Activated naive CD8-positive, alpha-beta T cell treated with anti-CD3 and anti-CD28 coated beads, Interleukin-2, amount 10 ng/mL, durations not matched to agents 7 days and 5 days (primary cell): ENCODE measurements at regions not wholly inside any gene's neighbourhood (a gene's known extent, or its start where the extent isn't known, plus 50 kb on each side); places are given as distances from the start of the nearest gene placed in this dataset.

Experiments
- ATAC-seq: fragments of 150-1000 bp; cut with Tn5 transposase; one replicate; pipeline ENCODE4 v1.10.0; 2021; ENCODE audit warnings: low read depth, moderate library complexity
- POLR2A ChIA-PET: fragments of 350-600 bp; sonication (Branson Sonifier 250); formaldehyde crosslinking; loops from one replicate; lab custom pipeline; 2021; ENCODE audit warnings: antibody characterized with exemption; lab: Charles Lee
- DNase-seq: peaks from one replicate; pipeline ENCODE4 v3.0.0; 2021
- H3K27ac Mint-ChIP-seq: one replicate; pipeline ENCODE4 v1.8.0; 2022; ENCODE audit warnings: mild to moderate bottlenecking, mixed read lengths
- H3K27me3 Mint-ChIP-seq: one replicate; pipeline ENCODE4 v1.8.0; 2022; ENCODE audit warnings: mild to moderate bottlenecking, moderate library complexity, mixed read lengths
- H3K36me3 Mint-ChIP-seq: one replicate; pipeline ENCODE4 v1.8.0; 2021; ENCODE audit warnings: mild to moderate bottlenecking, mixed read lengths
- H3K4me1 Mint-ChIP-seq: one replicate; pipeline ENCODE4 v1.8.0; 2021; ENCODE audit warnings: mixed read lengths
- H3K4me3 Mint-ChIP-seq: one replicate; pipeline ENCODE4 v1.8.0; 2022; ENCODE audit warnings: mild to moderate bottlenecking, moderate library complexity, mixed read lengths
- H3K9me3 Mint-ChIP-seq: one replicate; pipeline ENCODE4 v1.8.0; 2021; ENCODE audit warnings: mixed read lengths

- H3K9me3 Mint-ChIP-seq, result peaks cover 2% of the 10 kb centered on the region
- H3K4me3 Mint-ChIP-seq, result no peak overlapping the region
- DNase-seq (no peak), ATAC-seq (no peak)
- H3K36me3 Mint-ChIP-seq, result no peaks in the 10 kb centered on the region
- no peak overlapping the region for H3K27ac Mint-ChIP-seq
- no peaks in the 10 kb centered on the region for H3K4me1 Mint-ChIP-seq
- POLR2A ChIA-PET, result no interaction called here
- no peaks in the 10 kb centered on the region for H3K27me3 Mint-ChIP-seq
Observed at GRCh38 chr3:181317508-181317907, 328.0 kb upstream of the DNAJC19 start.

- Mint-ChIP-seq H3K27ac (no peak overlapping the region), H3K4me1 (no peaks in the 10 kb centered on the region), H3K27me3 (no peaks in the 10 kb centered on the region), H3K4me3 (no peak overlapping the region), H3K9me3 (no peaks in the 10 kb centered on the region), H3K36me3 (no peaks in the 10 kb centered on the region)
- DNase-seq (no peak), ATAC-seq (no peak)
- POLR2A ChIA-PET, result no interaction called here
Observed at GRCh38 chr3:181316482-181316881, 326.9 kb upstream of the DNAJC19 start.

GRCh38 chr3:181313335-181313734 lies 323.8 kb upstream of the DNAJC19 start:
- Mint-ChIP-seq H3K27ac (no peak overlapping the region), H3K36me3 (no peaks in the 10 kb centered on the region), H3K4me1 (no peaks in the 10 kb centered on the region), H3K9me3 (no peaks in the 10 kb centered on the region), H3K27me3 (no peaks in the 10 kb centered on the region), H3K4me3 (no peak overlapping the region)
- DNase-seq (no peak), ATAC-seq (no peak)
- POLR2A ChIA-PET, result no interaction called here

- Mint-ChIP-seq H3K27me3 (no peaks in the 10 kb centered on the region), H3K9me3 (no peaks in the 10 kb centered on the region), H3K27ac (no peak overlapping the region), H3K36me3 (no peaks in the 10 kb centered on the region), H3K4me3 (no peak overlapping the region), H3K4me1 (no peaks in the 10 kb centered on the region)
- POLR2A ChIA-PET, result no interaction called here
- no peak for DNase-seq
- ATAC-seq, result no peak
Observed at GRCh38 chr3:181311186-181311585, 321.6 kb upstream of the DNAJC19 start.

GRCh38 chr3:181302960-181303359 lies 313.4 kb upstream of the DNAJC19 start:
- H3K4me3 Mint-ChIP-seq, result no peak overlapping the region
- H3K9me3 Mint-ChIP-seq, result no peaks in the 10 kb centered on the region
- no peaks in the 10 kb centered on the region for H3K4me1 Mint-ChIP-seq
- POLR2A ChIA-PET, result no interaction called here
- peaks cover 2% of the 10 kb centered on the region for H3K27me3 Mint-ChIP-seq
- no peak for DNase-seq
- H3K27ac Mint-ChIP-seq, result no peak overlapping the region
- no peak for ATAC-seq
- H3K36me3 Mint-ChIP-seq, result no peaks in the 10 kb centered on the region

- DNase-seq, result no peak
- no peaks in the 10 kb centered on the region for H3K36me3 Mint-ChIP-seq
- no peak overlapping the region for H3K4me3 Mint-ChIP-seq
- no peaks in the 10 kb centered on the region for H3K9me3 Mint-ChIP-seq
- peaks cover 2% of the 10 kb centered on the region for H3K27me3 Mint-ChIP-seq
- no peak overlapping the region for H3K27ac Mint-ChIP-seq
- POLR2A ChIA-PET, result no interaction called here
- ATAC-seq, result no peak
- no peaks in the 10 kb centered on the region for H3K4me1 Mint-ChIP-seq
Observed at GRCh38 chr3:181300033-181300432, 310.5 kb upstream of the DNAJC19 start.

- no peaks in the 10 kb centered on the region for H3K9me3 Mint-ChIP-seq
- H3K27me3 Mint-ChIP-seq, result peaks cover 2% of the 10 kb centered on the region
- no peak overlapping the region for H3K27ac Mint-ChIP-seq
- H3K4me3 Mint-ChIP-seq, result no peak overlapping the region
- DNase-seq, result no peak
- H3K36me3 Mint-ChIP-seq, result no peaks in the 10 kb centered on the region
- no peak for ATAC-seq
- no peaks in the 10 kb centered on the region for H3K4me1 Mint-ChIP-seq
- POLR2A ChIA-PET, result no interaction called here
Observed at GRCh38 chr3:181298421-181298820, 308.9 kb upstream of the DNAJC19 start.

- Mint-ChIP-seq H3K9me3 (no peaks in the 10 kb centered on the region), H3K4me3 (no peak overlapping the region), H3K27ac (no peak overlapping the region), H3K4me1 (no peaks in the 10 kb centered on the region), H3K27me3 (no peaks in the 10 kb centered on the region), H3K36me3 (no peaks in the 10 kb centered on the region)
- DNase-seq, result no peak
- peak; percentile 33 for ATAC-seq
- POLR2A ChIA-PET, result no interaction called here
Observed at GRCh38 chr3:181292984-181293383, 303.4 kb upstream of the DNAJC19 start.

GRCh38 chr3:181290941-181291340 lies 301.4 kb upstream of the DNAJC19 start:
- ATAC-seq (no peak), DNase-seq (no peak)
- Mint-ChIP-seq H3K27ac (no peak overlapping the region), H3K27me3 (no peaks in the 10 kb centered on the region), H3K4me1 (no peaks in the 10 kb centered on the region), H3K4me3 (no peak overlapping the region), H3K36me3 (no peaks in the 10 kb centered on the region), H3K9me3 (no peaks in the 10 kb centered on the region)
- POLR2A ChIA-PET, result no interaction called here

GRCh38 chr3:181289306-181289705 lies 299.8 kb upstream of the DNAJC19 start:
- DNase-seq, result no peak
- Mint-ChIP-seq H3K4me3 (no peak overlapping the region), H3K27ac (no peak overlapping the region), H3K4me1 (no peaks in the 10 kb centered on the region), H3K9me3 (no peaks in the 10 kb centered on the region), H3K27me3 (no peaks in the 10 kb centered on the region), H3K36me3 (no peaks in the 10 kb centered on the region)
- no peak for ATAC-seq
- POLR2A ChIA-PET, result no interaction called here

GRCh38 chr3:181288145-181288544 lies 298.6 kb upstream of the DNAJC19 start:
- ATAC-seq (no peak), DNase-seq (no peak)
- no peaks in the 10 kb centered on the region for H3K27me3 Mint-ChIP-seq
- H3K27ac Mint-ChIP-seq, result no peak overlapping the region
- no peaks in the 10 kb centered on the region for H3K36me3 Mint-ChIP-seq
- H3K4me1 Mint-ChIP-seq, result no peaks in the 10 kb centered on the region
- H3K4me3 Mint-ChIP-seq, result no peak overlapping the region
- POLR2A ChIA-PET, result no interaction called here
- H3K9me3 Mint-ChIP-seq, result no peaks in the 10 kb centered on the region

- no peak overlapping the region for H3K27ac Mint-ChIP-seq
- H3K36me3 Mint-ChIP-seq, result no peaks in the 10 kb centered on the region
- peaks cover 1% of the 10 kb centered on the region for H3K4me1 Mint-ChIP-seq
- DNase-seq (no peak), ATAC-seq (no peak)
- POLR2A ChIA-PET, result no interaction called here
- no peaks in the 10 kb centered on the region for H3K9me3 Mint-ChIP-seq
- peaks cover 5% of the 10 kb centered on the region for H3K27me3 Mint-ChIP-seq
- no peak overlapping the region for H3K4me3 Mint-ChIP-seq
Observed at GRCh38 chr3:181279239-181279565, 289.7 kb upstream of the DNAJC19 start.

GRCh38 chr3:181278468-181279238 lies 289.1 kb upstream of the DNAJC19 start:
- Mint-ChIP-seq H3K36me3 (no peaks in the 10 kb centered on the region), H3K27ac (no peak overlapping the region), H3K4me1 (peaks cover 1% of the 10 kb centered on the region), H3K27me3 (peaks cover 7% of the 10 kb centered on the region), H3K9me3 (no peaks in the 10 kb centered on the region), H3K4me3 (no peak overlapping the region)
- DNase-seq (no peak), ATAC-seq (no peak)
- POLR2A ChIA-PET, result no interaction called here

GRCh38 chr3:181276358-181276896 lies 286.9 kb upstream of the DNAJC19 start:
- ATAC-seq (no peak), DNase-seq (no peak)
- Mint-ChIP-seq H3K4me3 (no peak overlapping the region), H3K27ac (no peak overlapping the region), H3K4me1 (peaks cover 1% of the 10 kb centered on the region), H3K36me3 (no peaks in the 10 kb centered on the region), H3K27me3 (peaks cover 7% of the 10 kb centered on the region), H3K9me3 (no peaks in the 10 kb centered on the region)
- POLR2A ChIA-PET, result no interaction called here
